ENCODE measurements at regions not wholly inside any gene's neighbourhood (a gene's known extent, or its start where the extent isn't known, plus 50 kb on each side); places are given as distances from the start of the nearest gene placed in this dataset.

GRCh38 chr4:22987870-22988269 lies 295.1 kb downstream of the GBA3 start:
- DNase-seq: no peak
- in situ Hi-C loops (cut with HindIII; ENCODE audit: low pct_ligation_motif_present, low pct_unique_long_range_greater_than_20kb, low sequenced_read_pairs): no loop called here

- DNase-seq: no peak
- in situ Hi-C loops (cut with HindIII; ENCODE audit: low pct_ligation_motif_present, low pct_unique_long_range_greater_than_20kb, low sequenced_read_pairs): no loop called here
Observed at GRCh38 chr4:22986881-22987280, 294.1 kb downstream of the GBA3 start.

- DNase-seq: peak; percentile 7
- in situ Hi-C loops (cut with HindIII; ENCODE audit: low pct_ligation_motif_present, low pct_unique_long_range_greater_than_20kb, low sequenced_read_pairs): no loop called here
Observed at GRCh38 chr4:22986262-22986661, 293.5 kb downstream of the GBA3 start.

GRCh38 chr4:22984390-22984789 lies 291.7 kb downstream of the GBA3 start:
- no peak for DNase-seq
- in situ Hi-C loops (cut with HindIII; ENCODE audit: low pct_ligation_motif_present, low pct_unique_long_range_greater_than_20kb, low sequenced_read_pairs): no loop called here

- in situ Hi-C loops (cut with HindIII; ENCODE audit: low pct_ligation_motif_present, low pct_unique_long_range_greater_than_20kb, low sequenced_read_pairs): no loop called here
- no peak for DNase-seq
Observed at GRCh38 chr4:22978656-22979055, 285.9 kb downstream of the GBA3 start.

DNA sequence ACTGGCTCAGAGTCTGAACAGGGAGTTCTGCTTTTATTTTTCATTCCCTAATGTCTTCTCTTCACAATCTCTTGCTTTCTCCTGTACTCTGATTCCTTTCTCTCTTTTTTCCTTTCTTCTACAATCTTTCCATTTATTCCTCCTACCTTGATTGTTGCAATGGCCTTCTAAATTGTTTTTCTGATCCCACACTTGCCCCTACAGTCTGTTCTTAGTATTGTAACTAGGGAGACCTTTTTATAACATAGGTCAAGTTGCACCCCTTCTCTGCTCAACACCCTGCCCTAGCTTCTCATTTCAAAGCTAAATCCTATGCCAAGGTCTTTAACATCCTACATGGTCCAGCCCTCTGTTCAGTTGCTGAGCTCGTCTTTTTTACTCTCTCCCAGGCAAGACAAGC lies 277.9 kb downstream of the GBA3 start:
- in situ Hi-C loops (cut with HindIII; ENCODE audit: low pct_ligation_motif_present, low pct_unique_long_range_greater_than_20kb, low sequenced_read_pairs): no loop called here
- no peak for DNase-seq

DNA sequence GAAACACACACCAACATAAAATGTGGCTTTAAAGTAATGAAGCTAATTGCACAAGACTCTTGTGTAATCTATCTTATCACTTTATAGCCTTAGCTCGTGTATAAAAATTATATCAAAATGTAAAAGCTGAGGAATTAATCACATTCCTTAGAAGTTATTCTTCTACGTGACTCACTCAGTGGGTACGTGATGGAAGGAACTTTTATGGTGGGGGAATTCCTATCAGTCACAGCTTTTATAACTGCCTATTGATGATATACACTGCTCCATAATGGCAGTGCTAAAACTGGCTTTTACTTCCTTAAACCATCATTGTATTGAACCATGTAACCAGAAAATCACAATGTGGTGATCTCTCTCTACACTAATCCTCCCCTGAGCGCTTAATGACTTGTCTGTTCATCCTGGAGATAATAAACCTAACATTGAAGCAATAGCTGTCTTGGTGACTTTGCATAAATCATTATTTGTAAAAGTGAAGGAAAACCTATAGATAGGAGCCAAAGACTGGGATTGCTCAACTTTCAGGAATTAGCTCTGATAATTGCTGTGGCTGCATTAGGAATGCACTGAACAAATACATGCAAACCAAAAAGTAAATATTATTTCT lies 276.7 kb downstream of the GBA3 start:
- DNase-seq: peak; percentile 56
- in situ Hi-C loops (cut with HindIII; ENCODE audit: low pct_ligation_motif_present, low pct_unique_long_range_greater_than_20kb, low sequenced_read_pairs): no loop called here

DNA sequence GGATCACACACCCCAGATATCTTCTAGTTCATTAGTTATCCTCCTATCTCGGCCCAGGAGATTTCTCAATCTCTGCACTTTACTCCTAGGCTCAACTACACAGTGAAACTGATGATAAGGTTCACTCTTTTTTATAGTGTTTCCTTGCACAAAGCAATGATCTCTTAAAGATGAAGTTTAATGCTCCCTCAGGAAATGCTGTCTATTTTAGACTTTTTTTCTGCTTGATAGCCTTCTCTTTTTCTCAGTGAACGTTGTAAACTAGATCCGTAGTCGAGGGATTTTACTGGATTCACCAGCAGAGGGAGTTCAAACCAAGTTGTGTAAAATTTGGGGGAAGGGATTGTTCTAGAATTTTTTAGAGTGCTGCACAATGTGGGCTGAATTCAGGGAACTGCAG lies 269.6 kb downstream of the GBA3 start:
- in situ Hi-C loops (cut with HindIII; ENCODE audit: low pct_ligation_motif_present, low pct_unique_long_range_greater_than_20kb, low sequenced_read_pairs): no loop called here
- DNase-seq: peak; percentile 42

DNA sequence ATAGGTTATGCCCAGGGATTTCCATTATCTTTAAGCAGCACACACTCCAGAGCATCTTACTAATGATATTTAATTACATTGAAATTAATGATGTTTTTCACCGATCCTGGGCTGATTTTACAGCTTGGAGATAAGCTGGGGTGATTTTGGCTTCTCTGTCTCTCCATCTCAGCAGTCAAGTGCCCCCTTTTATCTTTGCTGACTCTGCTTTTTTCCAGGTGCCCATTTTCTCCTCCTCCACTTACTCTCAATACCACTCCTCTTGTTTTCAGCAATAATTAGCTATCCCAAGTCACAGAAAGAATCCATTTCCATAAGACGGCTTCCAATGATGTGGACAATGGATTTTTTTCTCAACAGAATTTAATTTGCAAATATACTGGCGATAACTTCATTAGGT lies 266.7 kb downstream of the GBA3 start:
- no peak for DNase-seq
- in situ Hi-C loops (cut with HindIII; ENCODE audit: low pct_ligation_motif_present, low pct_unique_long_range_greater_than_20kb, low sequenced_read_pairs): no loop called here

- no peak for DNase-seq
- in situ Hi-C loops (cut with HindIII; ENCODE audit: low pct_ligation_motif_present, low pct_unique_long_range_greater_than_20kb, low sequenced_read_pairs): no loop called here
Observed at GRCh38 chr4:22957774-22958309, 265.1 kb downstream of the GBA3 start.

DNA sequence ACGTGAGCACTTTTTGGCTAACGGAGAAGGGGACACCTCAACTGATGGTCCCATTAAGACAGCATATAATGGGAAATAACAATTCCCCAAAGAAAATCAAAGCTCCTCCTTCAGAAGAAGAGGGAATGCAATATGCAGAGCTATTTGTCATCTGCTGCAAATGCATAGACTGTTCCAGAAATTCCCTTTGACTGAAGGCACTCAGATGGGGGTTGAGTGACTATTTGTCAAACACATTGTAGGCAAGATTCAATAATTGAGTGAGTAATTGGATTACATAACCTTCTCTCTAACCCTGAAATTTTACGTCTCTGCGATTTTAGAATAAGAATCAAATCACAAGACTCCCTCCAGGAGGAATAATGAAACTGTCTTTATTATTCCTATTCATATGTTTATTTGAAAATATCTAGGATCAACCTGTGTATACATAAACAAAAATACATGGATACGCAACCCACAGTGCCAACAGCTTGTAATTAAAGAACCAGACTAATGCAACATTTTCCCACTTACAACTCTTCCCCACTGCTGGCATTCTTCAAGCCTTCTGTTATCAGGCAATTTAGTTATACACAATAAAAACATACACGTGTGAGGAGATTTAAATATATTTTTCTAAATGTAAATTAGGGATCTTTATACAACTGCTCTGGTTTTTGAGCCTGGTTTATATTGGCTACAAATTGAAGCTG lies 256.6 kb downstream of the GBA3 start:
- in situ Hi-C loops (cut with HindIII; ENCODE audit: low pct_ligation_motif_present, low pct_unique_long_range_greater_than_20kb, low sequenced_read_pairs): no loop called here

DNA sequence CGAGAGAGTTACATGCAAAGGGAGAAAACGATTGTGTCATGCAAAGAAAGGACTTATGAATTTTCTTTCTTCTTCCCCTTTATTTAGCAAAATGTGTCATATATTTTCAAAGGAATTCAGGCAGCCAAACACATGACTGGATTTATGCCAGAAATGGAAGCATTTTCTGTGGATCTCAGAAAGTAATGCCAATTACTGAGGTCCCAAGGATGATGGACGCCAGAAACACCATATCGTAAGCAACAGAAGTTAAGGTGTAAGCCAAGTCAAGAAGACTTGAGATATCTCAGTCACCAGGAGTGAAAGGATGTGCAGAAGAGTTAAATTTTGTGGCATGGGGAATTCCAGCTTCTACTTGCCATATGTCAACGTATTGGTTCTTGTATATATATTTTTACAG lies 255.1 kb downstream of the GBA3 start:
- in situ Hi-C loops (cut with HindIII; ENCODE audit: low pct_ligation_motif_present, low pct_unique_long_range_greater_than_20kb, low sequenced_read_pairs): no loop called here
- DNase-seq: no peak

More for the DNA sequence above, 256.6 kb downstream of the GBA3 start:
- DNase-seq: no peak

DNA sequence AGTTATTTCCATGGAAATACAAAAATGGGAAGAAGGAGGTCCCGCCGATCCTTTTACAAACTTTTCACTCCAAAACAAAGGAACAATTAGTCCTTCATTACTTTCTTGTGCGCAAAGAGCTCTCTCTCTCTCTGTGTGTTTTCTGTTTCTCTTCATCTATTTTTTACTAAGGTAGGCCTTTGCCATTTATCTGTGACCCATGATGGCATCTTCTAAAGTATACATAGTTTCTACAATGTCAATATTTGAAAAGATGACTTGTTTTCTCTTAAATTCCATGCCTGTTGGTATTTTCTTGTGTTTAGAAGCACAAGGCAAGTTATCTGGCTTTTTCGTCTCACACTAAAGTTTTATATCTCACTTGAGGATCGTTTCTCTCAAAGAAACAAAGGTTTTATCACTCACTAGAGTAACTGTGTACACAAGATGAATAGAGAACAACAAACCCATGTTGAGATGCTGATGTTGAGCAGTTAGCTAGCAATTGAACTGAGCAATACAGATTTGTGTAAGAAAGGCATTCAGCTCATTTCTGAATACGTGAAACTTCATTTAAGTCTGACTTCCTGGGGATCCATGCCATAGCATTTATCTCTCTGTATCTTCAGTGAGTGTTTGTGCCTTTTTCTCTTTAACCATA lies 250.3 kb downstream of the GBA3 start:
- in situ Hi-C loops (cut with HindIII; ENCODE audit: low pct_ligation_motif_present, low pct_unique_long_range_greater_than_20kb, low sequenced_read_pairs): no loop called here
- DNase-seq: no peak

DNA sequence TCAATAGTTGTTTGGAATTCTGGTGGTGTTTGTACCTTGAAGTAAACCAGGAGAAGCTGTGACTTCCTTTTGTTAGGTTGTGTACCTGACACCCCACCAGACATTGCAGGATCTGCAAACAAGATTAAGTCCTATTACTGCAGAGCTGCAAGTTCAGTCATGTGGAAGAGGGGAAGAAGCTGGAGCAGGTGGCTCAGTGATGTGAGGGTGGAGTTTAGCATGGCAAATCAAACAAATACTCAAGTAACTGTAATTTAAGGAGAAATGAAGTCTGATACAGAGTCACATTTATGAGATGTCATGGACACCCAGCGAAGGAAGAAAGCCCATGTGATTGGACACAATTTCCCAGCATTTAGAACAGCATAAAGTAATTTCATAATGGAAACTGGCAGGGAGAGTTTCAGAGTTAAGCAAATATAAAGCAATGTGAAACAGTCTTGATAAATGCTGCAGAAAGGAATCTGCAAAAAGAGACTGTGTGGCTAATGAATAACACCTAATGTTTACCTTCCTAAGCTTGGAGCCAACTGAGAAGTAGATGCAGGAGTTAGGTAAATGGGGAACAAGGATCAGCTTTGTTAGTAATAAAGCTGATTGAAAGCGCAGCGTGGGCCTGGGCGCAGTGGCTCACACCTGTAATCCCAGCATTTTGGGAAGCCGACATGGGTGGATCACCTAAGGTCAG lies 249.1 kb downstream of the GBA3 start:
- in situ Hi-C loops (cut with HindIII; ENCODE audit: low pct_ligation_motif_present, low pct_unique_long_range_greater_than_20kb, low sequenced_read_pairs): no loop called here
- no peak for DNase-seq

DNA sequence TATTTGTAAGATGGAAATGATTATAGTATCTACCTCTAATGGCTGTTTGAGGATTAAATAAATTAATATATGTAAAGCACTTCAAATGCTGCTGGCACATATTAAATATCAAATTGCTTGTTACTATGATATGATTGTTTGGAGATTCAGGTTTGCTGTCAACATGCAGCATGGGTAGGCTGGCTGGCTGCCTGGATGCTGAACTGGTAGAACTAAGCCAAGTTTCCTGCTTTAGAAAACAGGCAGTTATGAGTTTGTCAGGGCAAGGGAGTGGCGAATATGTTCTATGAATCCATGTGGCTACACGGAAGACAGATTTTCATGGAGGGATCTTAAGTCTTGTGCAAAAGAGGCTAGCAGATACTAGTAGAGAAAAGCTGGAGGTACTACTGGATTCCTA lies 239.6 kb downstream of the GBA3 start:
- in situ Hi-C loops (cut with HindIII; ENCODE audit: low pct_ligation_motif_present, low pct_unique_long_range_greater_than_20kb, low sequenced_read_pairs): no loop called here
- DNase-seq: no peak

DNA sequence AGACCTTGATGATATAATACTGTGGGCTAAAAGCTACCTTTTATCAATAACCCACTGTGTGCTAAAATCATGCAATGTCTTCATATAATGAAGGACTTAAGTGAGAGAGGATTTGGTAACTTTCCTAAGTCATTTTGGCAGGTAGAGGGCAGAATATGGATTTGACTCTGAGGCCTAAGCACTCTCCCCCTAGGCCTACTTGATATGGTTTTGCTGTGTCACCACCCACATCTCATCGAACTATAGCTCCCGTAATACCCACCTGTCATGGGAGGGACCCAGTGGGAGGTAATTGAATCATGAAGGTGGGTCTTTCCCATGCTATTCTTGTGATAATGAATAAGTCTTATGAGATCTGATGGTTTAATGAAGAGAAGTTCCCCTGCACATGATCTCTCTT lies 229.7 kb downstream of the GBA3 start:
- DNase-seq: no peak
- in situ Hi-C loops (cut with HindIII; ENCODE audit: low pct_ligation_motif_present, low pct_unique_long_range_greater_than_20kb, low sequenced_read_pairs): no loop called here

DNA sequence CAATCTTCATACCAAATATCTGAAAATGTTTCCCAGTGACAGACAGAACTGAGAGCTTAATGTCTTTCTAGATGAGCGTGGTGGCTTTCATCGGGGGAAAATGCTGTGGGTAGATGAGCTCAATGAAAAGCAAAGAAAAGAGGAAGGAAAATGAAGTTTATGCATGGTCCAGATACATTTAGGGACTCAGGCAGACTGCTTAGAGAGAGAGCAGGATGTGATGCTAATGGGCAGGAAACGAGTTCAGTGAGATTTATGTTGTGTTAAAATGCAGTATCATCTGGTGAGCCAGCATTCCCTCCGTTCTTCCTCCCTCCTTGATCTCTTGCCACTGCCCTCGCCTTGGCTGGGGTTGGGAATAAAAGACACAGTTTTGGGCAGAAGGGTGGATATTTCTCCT lies 229.2 kb downstream of the GBA3 start:
- DNase-seq: no peak
- in situ Hi-C loops (cut with HindIII; ENCODE audit: low pct_ligation_motif_present, low pct_unique_long_range_greater_than_20kb, low sequenced_read_pairs): no loop called here

DNA sequence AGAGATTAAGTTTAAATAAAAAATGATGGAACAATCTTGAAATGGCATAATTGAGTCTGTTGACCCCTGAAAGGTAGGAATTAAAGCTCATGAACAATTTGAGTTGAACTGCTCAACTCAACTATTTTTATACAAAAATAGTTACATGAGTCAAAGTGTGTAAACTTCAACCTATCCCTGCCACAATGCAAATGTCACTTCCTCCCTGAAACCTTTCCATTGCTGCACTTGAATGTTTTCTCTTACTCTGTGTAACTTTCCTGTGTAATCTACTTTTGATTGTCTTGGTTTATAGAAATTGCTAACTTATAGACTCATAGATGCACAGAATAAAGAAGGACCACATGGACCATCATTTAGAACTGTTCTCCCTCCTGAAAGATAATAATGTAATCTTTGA lies 218.5 kb downstream of the GBA3 start:
- DNase-seq: no peak
- in situ Hi-C loops (cut with HindIII; ENCODE audit: low pct_ligation_motif_present, low pct_unique_long_range_greater_than_20kb, low sequenced_read_pairs): no loop called here

DNA sequence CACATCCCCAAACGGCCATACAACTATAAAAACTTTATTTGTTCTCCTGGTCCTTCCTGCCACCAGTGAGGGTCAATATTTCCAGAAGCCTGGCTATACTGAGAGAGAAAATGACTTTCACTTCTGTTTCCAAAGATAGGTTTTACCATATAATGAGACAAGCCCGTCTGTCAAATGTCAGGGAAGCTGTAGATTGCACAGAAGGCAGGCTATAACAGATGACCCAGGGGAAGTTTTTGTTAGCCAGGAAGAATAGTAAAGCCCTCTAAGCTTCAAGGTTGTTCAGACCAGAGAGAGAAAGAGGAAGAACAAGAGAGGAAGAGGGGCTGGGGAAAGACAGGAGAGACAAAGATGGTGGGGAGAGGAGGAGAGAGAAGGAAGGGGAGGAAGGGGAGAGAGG lies 217.5 kb downstream of the GBA3 start:
- DNase-seq: no peak
- in situ Hi-C loops (cut with HindIII; ENCODE audit: low pct_ligation_motif_present, low pct_unique_long_range_greater_than_20kb, low sequenced_read_pairs): no loop called here
